Right lobe of liver (tissue), 6 donors: ENCODE measurements at regions not wholly inside any gene's neighbourhood (a gene's known extent, or its start where the extent isn't known, plus 50 kb on each side); places are given as distances from the start of the nearest gene placed in this dataset.
"Not testable (repeated sequence)": the region's sequence is repeated elsewhere in the genome, so short reads cannot be mapped to it uniquely, and the experiment has no call there.

ENCODE experiments used
- ATAC-seq, 4 donors: fragments of 200-7000 bp; cut with Tn5 transposase; one replicate each; pipeline ENCODE4 v1.9.1; 2020; ENCODE audit warnings: mild to moderate bottlenecking in 4 of 4, moderate library complexity in 4 of 4
- DNase-seq, 3 donors: peaks; one replicate each; pipeline ENCODE4 v3.0.0-alpha.2; 2020
- H3K27ac ChIP-seq, 3 donors: fragments of 200-600 bp; one replicate each; pipeline ENCODE4 v1.8.0; 2022
- H3K27me3 ChIP-seq, 2 donors: fragments of 200-600 bp; one replicate each; pipeline ENCODE4 v1.8.0; 2022
- H3K36me3 ChIP-seq, 4 donors: fragments of 200-600 bp; sonication (generic) in 1 of 4; one replicate each; pipeline versions ENCODE4 v1.5.1 to v1.8.0; 2017 to 2022; ENCODE audit warnings: control low read depth in 1 of 4
- H3K4me1 ChIP-seq, 4 donors: fragments of 200-600 bp; sonication (generic) in 1 of 4; one replicate each; pipeline versions ENCODE4 v1.5.1 to v1.8.0; 2017 to 2022; ENCODE audit warnings: control low read depth in 1 of 4
- H3K4me3 ChIP-seq, 3 donors: fragments of 200-600 bp; one replicate each; pipeline ENCODE4 v1.8.0; 2022
- H3K9me3 ChIP-seq, 4 donors: fragments of 200-600 bp; sonication (generic) in 1 of 4; one replicate each; pipeline versions ENCODE4 v1.5.1 to v1.8.0; 2017 to 2022; ENCODE audit warnings: control low read depth in 1 of 4
- POLR2A ChIP-seq: fragments of 450-650 bp; IDR thresholded peaks from one replicate; pipeline ENCODE4 v1.6.1; 2017; ENCODE audit warnings: antibody characterized with exemption, mild to moderate bottlenecking
- WGBS: methylation state at CpG from one replicate; pipeline ENCODE4 v1.1.6; 2018; ENCODE audit warnings: low coverage, low lambda C conversion rate; ENCODE audit not compliant: insufficient coverage; ENCODE audit errors: missing lambda C conversion rate; 5-methylcytosine and 5-hydroxymethylcytosine counted together
- intact Hi-C, 2 donors: fragments of 100-400 bp; cut with DNase I; formaldehyde crosslinking; loops; one replicate each; pipeline versions ENCODE4 v1.11.2 to v1.14.1; 2022
- TF ChIP-seq, protein P1 (sequence below), 4 donors: fragments of 200-600 bp in 3 of 4; fragments of 450-650 bp in 1 of 4; IDR thresholded peaks; one replicate each; pipeline versions ENCODE4 v1.5.1 to v1.8.0; 2016 to 2022; ENCODE audit warnings: antibody characterized with exemption in 4 of 4, mild to moderate bottlenecking in 2 of 4
- donor health status: DM: no; HTN: yes; CAD: no.
- donor health status: DM: no; HTN: no; CAD: no.
- donor health status: DM: no; HTN: no; CAD: no.
- donor health status: DM: no; HTN: yes; CAD: no.
- donor health status: DM: no; HTN: yes; CAD: no.

DNA sequence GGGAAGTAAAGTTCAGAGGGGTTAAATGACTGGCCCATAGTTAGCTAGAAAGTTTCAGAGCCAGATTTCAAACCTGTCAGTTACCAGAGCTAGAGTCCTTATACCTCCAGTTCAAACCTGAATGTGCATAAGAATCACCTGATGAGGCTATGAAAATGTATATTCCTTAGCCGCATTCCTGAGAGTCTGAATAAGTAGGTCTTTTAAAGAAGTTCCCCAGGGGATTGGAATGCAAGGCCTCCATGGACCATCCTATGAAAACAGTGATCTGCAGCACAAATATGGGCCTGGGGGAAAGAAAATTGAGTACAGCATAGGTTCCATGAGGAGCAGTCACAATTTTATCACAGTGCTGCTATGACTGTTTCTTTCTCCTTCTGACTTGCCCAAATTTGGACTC, 263.9 kb upstream of the CXorf66 start:
- no peak for TF ChIP-seq POLR2A
- TF ChIP-seq, protein P1, sequence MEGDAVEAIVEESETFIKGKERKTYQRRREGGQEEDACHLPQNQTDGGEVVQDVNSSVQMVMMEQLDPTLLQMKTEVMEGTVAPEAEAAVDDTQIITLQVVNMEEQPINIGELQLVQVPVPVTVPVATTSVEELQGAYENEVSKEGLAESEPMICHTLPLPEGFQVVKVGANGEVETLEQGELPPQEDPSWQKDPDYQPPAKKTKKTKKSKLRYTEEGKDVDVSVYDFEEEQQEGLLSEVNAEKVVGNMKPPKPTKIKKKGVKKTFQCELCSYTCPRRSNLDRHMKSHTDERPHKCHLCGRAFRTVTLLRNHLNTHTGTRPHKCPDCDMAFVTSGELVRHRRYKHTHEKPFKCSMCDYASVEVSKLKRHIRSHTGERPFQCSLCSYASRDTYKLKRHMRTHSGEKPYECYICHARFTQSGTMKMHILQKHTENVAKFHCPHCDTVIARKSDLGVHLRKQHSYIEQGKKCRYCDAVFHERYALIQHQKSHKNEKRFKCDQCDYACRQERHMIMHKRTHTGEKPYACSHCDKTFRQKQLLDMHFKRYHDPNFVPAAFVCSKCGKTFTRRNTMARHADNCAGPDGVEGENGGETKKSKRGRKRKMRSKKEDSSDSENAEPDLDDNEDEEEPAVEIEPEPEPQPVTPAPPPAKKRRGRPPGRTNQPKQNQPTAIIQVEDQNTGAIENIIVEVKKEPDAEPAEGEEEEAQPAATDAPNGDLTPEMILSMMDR (IDR thresholded peaks at IDR 0.05), result no peak
- H3K4me1 ChIP-seq, result no peaks in the 10 kb centered on the region
- no peak overlapping the region for H3K27ac ChIP-seq
- WGBS, result 17% methylated on average over 1 of the region's 1 CpG
- no peaks in the 10 kb centered on the region for H3K9me3 ChIP-seq
- H3K27me3 ChIP-seq, result no peaks in the 10 kb centered on the region
- no peaks in the 10 kb centered on the region for H3K36me3 ChIP-seq
- ATAC-seq (no peak), DNase-seq (no peak)
- no peak overlapping the region for H3K4me3 ChIP-seq
- intact Hi-C loops, result no loop called here

DNA sequence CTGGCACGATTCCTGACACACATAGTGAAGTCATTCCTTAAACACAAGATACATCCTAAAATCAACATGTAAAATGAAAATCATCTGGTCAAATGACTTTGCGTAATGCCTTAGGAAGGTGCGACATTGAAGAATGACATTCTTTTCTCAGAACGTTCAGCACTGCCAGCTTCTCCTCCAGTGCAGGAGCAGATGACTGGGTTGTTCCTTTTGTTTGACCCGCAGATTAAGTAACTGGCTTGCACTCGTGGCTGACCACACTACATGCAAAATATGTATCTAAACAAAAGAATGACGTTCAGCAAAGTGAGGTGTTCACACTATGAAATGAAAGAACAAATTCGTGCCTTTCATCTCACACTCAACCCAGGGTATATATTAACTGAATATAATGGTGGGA, 260.7 kb upstream of the CXorf66 start:
- intact Hi-C loops, DNase-seq, H3K27ac ChIP-seq, H3K4me1 ChIP-seq, ATAC-seq, H3K9me3 ChIP-seq, H3K36me3 ChIP-seq, H3K4me3 ChIP-seq, H3K27me3 ChIP-seq: not testable (repeated sequence)
- 42% methylated on average over 6 of the region's 8 CpGs for WGBS

DNA sequence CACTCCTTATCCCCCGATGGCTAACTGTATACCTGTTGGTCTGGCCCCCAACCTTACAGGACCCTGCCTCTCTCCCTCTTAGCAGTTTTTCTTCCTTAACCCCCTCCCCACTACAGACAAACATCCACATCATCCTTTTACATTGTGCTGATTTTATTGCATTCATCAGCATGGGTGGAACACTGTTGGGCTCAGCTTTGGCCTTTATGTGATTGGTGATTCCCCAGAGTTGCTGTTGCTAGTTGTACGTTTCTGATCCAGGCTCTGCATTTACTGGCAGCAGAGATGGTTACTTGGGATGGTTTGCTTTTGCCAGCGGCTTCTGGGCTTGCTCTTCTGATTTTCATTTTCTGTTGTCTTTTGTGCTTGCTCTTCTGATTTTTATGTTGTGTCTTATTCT, 250.6 kb upstream of the CXorf66 start:
- H3K27ac ChIP-seq, DNase-seq, H3K9me3 ChIP-seq, ATAC-seq, H3K36me3 ChIP-seq, intact Hi-C loops, H3K4me3 ChIP-seq, H3K27me3 ChIP-seq, H3K4me1 ChIP-seq: not testable (repeated sequence)
- 51% methylated on average over 2 of the region's 3 CpGs for WGBS

DNA sequence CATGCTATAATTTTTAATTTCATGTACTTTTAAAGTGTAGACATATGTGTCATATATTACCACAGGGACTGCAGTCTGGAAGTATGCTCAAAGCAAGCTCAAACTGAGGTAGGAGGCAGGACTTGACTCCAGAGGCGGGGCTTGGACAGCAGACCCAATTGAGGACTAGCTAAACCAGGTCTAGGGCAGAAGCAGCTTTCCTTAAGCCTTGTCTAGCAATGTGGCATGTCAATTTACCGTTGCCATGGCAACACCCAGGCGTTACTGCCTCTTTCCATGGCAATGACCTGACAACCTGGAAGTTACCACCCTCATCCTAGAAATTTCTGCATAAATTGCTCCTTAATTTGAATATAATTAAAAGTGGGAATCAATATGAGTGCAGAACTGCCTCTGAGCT, 249.2 kb upstream of the CXorf66 start:
- ATAC-seq, H3K36me3 ChIP-seq, H3K9me3 ChIP-seq, H3K27me3 ChIP-seq, H3K4me1 ChIP-seq, H3K4me3 ChIP-seq, intact Hi-C loops, DNase-seq, H3K27ac ChIP-seq: not testable (repeated sequence)
- 37% methylated on average over 2 of the region's 3 CpGs for WGBS

DNA sequence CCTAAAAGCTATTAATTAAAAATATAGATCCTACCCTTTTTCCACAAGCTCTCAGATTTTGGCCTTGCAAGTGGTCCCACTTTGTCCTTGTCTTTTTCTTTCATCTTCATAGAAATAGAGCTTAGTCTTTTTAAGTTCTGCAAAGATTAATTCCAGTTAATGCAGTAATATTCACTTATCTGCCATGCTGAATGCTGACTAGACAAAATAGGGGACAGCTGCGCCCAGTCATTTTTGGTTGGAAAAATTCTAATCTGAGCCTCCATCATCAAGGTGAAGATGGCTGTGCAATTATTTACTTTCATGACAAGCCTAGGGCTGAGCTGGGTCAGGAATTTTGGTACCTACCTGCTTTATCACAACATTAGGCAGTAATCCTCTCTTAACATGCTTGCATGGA, 241.3 kb upstream of the CXorf66 start:
- no peak overlapping the region for H3K27ac ChIP-seq
- DNase-seq (no peak), ATAC-seq (no peak)
- WGBS, result 100% methylated on average over 1 of the region's 1 CpG
- H3K9me3 ChIP-seq, result no peaks in the 10 kb centered on the region
- intact Hi-C loops, result no loop called here
- H3K27me3 ChIP-seq, result no peaks in the 10 kb centered on the region
- no peak for TF ChIP-seq POLR2A
- no peaks in the 10 kb centered on the region for H3K36me3 ChIP-seq
- H3K4me1 ChIP-seq, result no peaks in the 10 kb centered on the region
- H3K4me3 ChIP-seq, result no peak overlapping the region

DNA sequence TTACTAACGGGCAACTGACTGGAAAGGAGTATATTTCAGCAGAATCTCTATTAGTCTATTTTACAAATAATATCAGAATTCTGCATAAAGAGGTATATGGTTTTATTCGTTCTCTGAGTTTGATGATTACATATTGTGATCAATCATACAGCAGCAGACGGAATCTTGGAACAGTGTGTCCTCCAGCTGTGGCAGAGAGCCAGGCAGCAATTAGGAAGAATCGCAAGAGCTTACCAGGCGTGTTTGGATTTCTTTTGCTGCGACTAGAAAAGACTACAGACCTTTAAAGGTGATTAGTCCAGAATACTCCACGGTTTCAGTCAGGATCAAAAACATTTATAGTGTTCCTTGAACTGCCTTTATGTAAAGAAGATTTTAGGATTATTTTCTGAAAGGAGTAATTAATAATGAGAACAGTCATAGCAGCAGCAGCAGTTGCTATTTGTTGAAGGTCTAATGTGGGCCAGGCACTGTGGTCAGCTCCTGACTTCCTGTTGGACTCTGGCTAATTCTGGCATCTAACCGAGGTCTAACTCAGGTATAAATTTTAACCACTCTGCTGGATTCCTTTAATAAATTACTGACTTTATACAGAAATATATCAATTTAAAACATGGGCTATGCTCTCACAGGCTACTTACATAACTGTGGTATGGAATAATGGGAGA, 225.3 kb upstream of the CXorf66 start:
- intact Hi-C loops, result no loop called here
- H3K27ac ChIP-seq, result no peak overlapping the region
- H3K27me3 ChIP-seq, result peaks cover 0 to 7% of the 10 kb centered on the region in 2 donors
- ATAC-seq, result no peak
- H3K4me1 ChIP-seq, result no peaks in the 10 kb centered on the region
- no peaks in the 10 kb centered on the region for H3K36me3 ChIP-seq
- H3K9me3 ChIP-seq, result no peaks in the 10 kb centered on the region
- WGBS, result 21% methylated on average over 8 of the region's 8 CpGs
- no peak overlapping the region for H3K4me3 ChIP-seq
- TF ChIP-seq, protein P1 (IDR thresholded peaks at IDR 0.05), result no peak
- no peak for TF ChIP-seq POLR2A
- no peak for DNase-seq

DNA sequence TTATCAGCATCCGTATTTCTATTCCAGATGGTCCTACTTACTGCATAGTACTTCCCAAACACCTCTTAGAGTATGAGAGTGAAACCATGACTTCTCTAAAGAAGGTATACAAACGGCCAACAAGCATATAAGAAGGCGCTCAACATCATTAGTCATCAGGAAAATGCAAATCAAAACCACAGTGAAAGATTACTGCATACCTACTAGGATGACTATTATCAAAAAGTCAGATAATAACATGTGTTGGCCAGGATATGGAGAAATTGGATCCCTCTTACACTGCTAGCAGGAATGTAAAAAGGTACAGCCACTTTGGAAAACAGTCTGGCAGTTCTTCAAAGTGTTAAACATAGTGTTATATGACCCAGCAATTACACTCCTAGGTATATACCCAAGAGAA, 215.3 kb upstream of the CXorf66 start:
- no peaks in the 10 kb centered on the region for H3K27me3 ChIP-seq
- DNase-seq, result no peak
- ATAC-seq, result no peak
- TF ChIP-seq, protein P1 (IDR thresholded peaks at IDR 0.05), result no peak
- no peak for TF ChIP-seq POLR2A
- H3K27ac ChIP-seq, result no peak overlapping the region
- H3K4me3 ChIP-seq, result no peak overlapping the region
- H3K9me3 ChIP-seq, result no peaks in the 10 kb centered on the region
- no peaks in the 10 kb centered on the region for H3K4me1 ChIP-seq
- intact Hi-C loops, result no loop called here
- WGBS, result 34% methylated on average over 3 of the region's 3 CpGs
- H3K36me3 ChIP-seq, result no peaks in the 10 kb centered on the region
